Kidney capillary endothelial cell (primary cell): ENCODE measurements at regions not wholly inside any gene's neighbourhood (a gene's known extent, or its start where the extent isn't known, plus 50 kb on each side); places are given as distances from the start of the nearest gene placed in this dataset.

Source experiments
- DNase-seq: peaks from one replicate; pipeline ENCODE4 v3.0.0-alpha.2; 2018; ENCODE audit warnings: low spot score

- no peak for DNase-seq
These were observed 69.9 kb upstream of the NKX1-1 start for GRCh38 chr4:1476140-1476513.

GRCh38 chr4:1475277-1476139, 69.3 kb upstream of the NKX1-1 start:
- no peak for DNase-seq

GRCh38 chr4:1474126-1475090, 68.2 kb upstream of the NKX1-1 start:
- no peak for DNase-seq

- DNase-seq: no peak
These were observed 67.5 kb upstream of the NKX1-1 start for GRCh38 chr4:1473718-1474117.

- no peak for DNase-seq
These were observed 66.8 kb upstream of the NKX1-1 start for GRCh38 chr4:1472911-1473518.

GRCh38 chr4:1472148-1472797, 66.0 kb upstream of the NKX1-1 start:
- DNase-seq: no peak

- no peak for DNase-seq
These were observed 65.4 kb upstream of the NKX1-1 start for GRCh38 chr4:1471443-1472147.

GRCh38 chr4:1470816-1471442, 64.7 kb upstream of the NKX1-1 start:
- no peak for DNase-seq

GRCh38 chr4:1470393-1470670, 64.1 kb upstream of the NKX1-1 start:
- no peak for DNase-seq

GRCh38 chr4:1469607-1470392, 63.6 kb upstream of the NKX1-1 start:
- no peak for DNase-seq

GRCh38 chr4:1469043-1469442, 62.8 kb upstream of the NKX1-1 start:
- no peak for DNase-seq

- DNase-seq: no peak
These were observed 61.6 kb upstream of the NKX1-1 start for GRCh38 chr4:1467581-1468458.

GRCh38 chr4:1466863-1467165, 60.6 kb upstream of the NKX1-1 start:
- DNase-seq: no peak

- no peak for DNase-seq
These were observed 60.0 kb upstream of the NKX1-1 start for GRCh38 chr4:1466034-1466862.

GRCh38 chr4:1465173-1466033, 59.2 kb upstream of the NKX1-1 start:
- DNase-seq: no peak

GRCh38 chr4:1464581-1465171, 58.4 kb upstream of the NKX1-1 start:
- DNase-seq: no peak

- no peak for DNase-seq
These were observed 57.8 kb upstream of the NKX1-1 start for GRCh38 chr4:1463927-1464540.
